SK-N-MC (cell line): ENCODE measurements at regions not wholly inside any gene's neighbourhood (a gene's known extent, or its start where the extent isn't known, plus 50 kb on each side); places are given as distances from the start of the nearest gene placed in this dataset.

Experiments used
- EZH2 ChIP-seq: fragments of 200-600 bp; sonication (generic); IDR thresholded peaks from one replicate; pipeline ENCODE4 v1.6.1; 2017; ENCODE audit warnings: antibody characterized with exemption
- POLR2AphosphoS5 ChIP-seq: IDR thresholded peaks from 2 replicates; pipeline ENCODE4 v1.6.1; 2012; ENCODE audit warnings: mild to moderate bottlenecking, low read depth, low read length, borderline replicate concordance

- no peak for TF ChIP-seq EZH2
- TF ChIP-seq POLR2AphosphoS5, result no peak
Observed at GRCh38 chr7:17471325-17471724, 172.9 kb downstream of the AHR start.
